ENCODE measurements at regions not wholly inside any gene's neighbourhood (a gene's known extent, or its start where the extent isn't known, plus 50 kb on each side); places are given as distances from the start of the nearest gene placed in this dataset.

- no peak for DNase-seq
These were observed 1676.8 kb upstream of the PCDH20 start for GRCh38 chr13:63092456-63092855.

- no peak for DNase-seq
These were observed 1674.9 kb upstream of the PCDH20 start for GRCh38 chr13:63090524-63090923.

GRCh38 chr13:63088226-63088625, 1672.6 kb upstream of the PCDH20 start:
- no peak for DNase-seq

- no peak for DNase-seq
These were observed 1670.6 kb upstream of the PCDH20 start for GRCh38 chr13:63086286-63086685.

- no peak for DNase-seq
These were observed 1670.2 kb upstream of the PCDH20 start for GRCh38 chr13:63085851-63086250.

GRCh38 chr13:63081400-63082014, 1665.9 kb upstream of the PCDH20 start:
- no peak for DNase-seq

GRCh38 chr13:63075126-63075525, 1659.5 kb upstream of the PCDH20 start:
- no peak for DNase-seq

- DNase-seq = no peak
These were observed 1634.6 kb upstream of the PCDH20 start for GRCh38 chr13:63050287-63050686.

- DNase-seq = no peak
These were observed 1633.0 kb upstream of the PCDH20 start for GRCh38 chr13:63048653-63049052.

- no peak for DNase-seq
These were observed 1629.1 kb upstream of the PCDH20 start for GRCh38 chr13:63044589-63045313.

- DNase-seq = no peak
These were observed 1627.0 kb upstream of the PCDH20 start for GRCh38 chr13:63042686-63043085.

- DNase-seq = no peak
These were observed 1626.2 kb upstream of the PCDH20 start for GRCh38 chr13:63041640-63042414.

- DNase-seq = no peak
These were observed 1610.7 kb upstream of the PCDH20 start for GRCh38 chr13:63026285-63026797.

- no peak for DNase-seq
These were observed 1610.1 kb upstream of the PCDH20 start for GRCh38 chr13:63025741-63026140.

GRCh38 chr13:63024458-63024857, 1608.8 kb upstream of the PCDH20 start:
- no peak for DNase-seq

- no peak for DNase-seq
These were observed 1596.3 kb upstream of the PCDH20 start for GRCh38 chr13:63011996-63012395.

- no peak for DNase-seq
These were observed 1594.5 kb upstream of the PCDH20 start for GRCh38 chr13:63010072-63010658.

GRCh38 chr13:63005625-63006024, 1590.0 kb upstream of the PCDH20 start:
- DNase-seq = no peak

- DNase-seq = no peak
These were observed 1582.0 kb upstream of the PCDH20 start for GRCh38 chr13:62997696-62998095.

GRCh38 chr13:62997038-62997599, 1581.5 kb upstream of the PCDH20 start:
- DNase-seq = no peak

- no peak for DNase-seq
These were observed 1558.2 kb upstream of the PCDH20 start for GRCh38 chr13:62973804-62974203.

- DNase-seq = no peak
These were observed 1548.9 kb upstream of the PCDH20 start for GRCh38 chr13:62964522-62964921.

GRCh38 chr13:62960723-62961122, 1545.1 kb upstream of the PCDH20 start:
- no peak for DNase-seq
